ENCODE measurements at regions not wholly inside any gene's neighbourhood (a gene's known extent, or its start where the extent isn't known, plus 50 kb on each side); places are given as distances from the start of the nearest gene placed in this dataset.

GRCh38 chr1:73104749-73105148, 822.4 kb upstream of the NEGR1 start:
- Mint-ChIP-seq H3K27me3 (ENCODE audit: low read depth in 2 of 2) (no peaks in the 10 kb centered on the region), H3K36me3 (no peaks in the 10 kb centered on the region), H3K4me1 (no peaks in the 10 kb centered on the region), H3K9me3 (peaks cover 5 to 18% of the 10 kb centered on the region in 2 donors), H3K4me3 (no peak overlapping the region), H3K27ac (no peak overlapping the region)
- H3K27ac ChIP-seq (ENCODE audit: low read length) = no peak overlapping the region
- H3K36me3 ChIP-seq (ENCODE audit: control insufficient read depth, insufficient read depth, low read length) = no peaks in the 10 kb centered on the region
- 91% methylated on average over 8 of the region's 8 CpGs for WGBS (ENCODE audit: insufficient coverage)
- DNase-seq (no peak), ATAC-seq (no peak)
- H3K4me1 ChIP-seq (ENCODE audit: control insufficient read depth, insufficient read depth, low read length) = no peaks in the 10 kb centered on the region
- no peak for TF ChIP-seq CTCF (IDR thresholded peaks at IDR 0.05)
- H3K9me3 ChIP-seq (ENCODE audit: control insufficient read depth, insufficient read depth, low read length) = peaks cover 14% of the 10 kb centered on the region
- intact Hi-C loops (cut with micrococcal nuclease) = no loop called here
- H3K4me3 ChIP-seq (ENCODE audit: low read length) = no peak overlapping the region
- no peaks in the 10 kb centered on the region for H3K27me3 ChIP-seq (ENCODE audit: control insufficient read depth, insufficient read depth, low read length)

GRCh38 chr1:73100216-73100615, 817.9 kb upstream of the NEGR1 start:
- DNase-seq (no peak), ATAC-seq (no peak)
- Mint-ChIP-seq H3K27ac (no peak overlapping the region), H3K27me3 (ENCODE audit: low read depth in 2 of 2) (no peaks in the 10 kb centered on the region), H3K4me3 (no peak overlapping the region), H3K36me3 (no peaks in the 10 kb centered on the region), H3K9me3 (peaks cover 6 to 24% of the 10 kb centered on the region in 2 donors), H3K4me1 (no peaks in the 10 kb centered on the region)
- H3K4me3 ChIP-seq (ENCODE audit: low read length) = no peak overlapping the region
- H3K4me1 ChIP-seq (ENCODE audit: control insufficient read depth, insufficient read depth, low read length) = no peaks in the 10 kb centered on the region
- H3K9me3 ChIP-seq (ENCODE audit: control insufficient read depth, insufficient read depth, low read length) = peaks cover 9% of the 10 kb centered on the region
- no peaks in the 10 kb centered on the region for H3K27me3 ChIP-seq (ENCODE audit: control insufficient read depth, insufficient read depth, low read length)
- no peaks in the 10 kb centered on the region for H3K36me3 ChIP-seq (ENCODE audit: control insufficient read depth, insufficient read depth, low read length)
- H3K27ac ChIP-seq (ENCODE audit: low read length) = no peak overlapping the region
- 85% methylated on average over 4 of the region's 4 CpGs for WGBS (ENCODE audit: insufficient coverage)
- TF ChIP-seq CTCF (IDR thresholded peaks at IDR 0.05) = no peak
- intact Hi-C loops (cut with micrococcal nuclease) = no loop called here

- H3K4me3 ChIP-seq (ENCODE audit: low read length) = no peak overlapping the region
- H3K27me3 ChIP-seq (ENCODE audit: control insufficient read depth, insufficient read depth, low read length) = no peaks in the 10 kb centered on the region
- no peak for TF ChIP-seq CTCF (IDR thresholded peaks at IDR 0.05)
- Mint-ChIP-seq H3K36me3 (no peaks in the 10 kb centered on the region), H3K9me3 (peaks cover 14 to 18% of the 10 kb centered on the region in 2 donors), H3K27ac (no peak overlapping the region), H3K4me1 (no peaks in the 10 kb centered on the region), H3K27me3 (ENCODE audit: low read depth in 2 of 2) (no peaks in the 10 kb centered on the region), H3K4me3 (no peak overlapping the region)
- intact Hi-C loops (cut with micrococcal nuclease) = no loop called here
- no peaks in the 10 kb centered on the region for H3K36me3 ChIP-seq (ENCODE audit: control insufficient read depth, insufficient read depth, low read length)
- H3K4me1 ChIP-seq (ENCODE audit: control insufficient read depth, insufficient read depth, low read length) = no peaks in the 10 kb centered on the region
- ATAC-seq = no peak
- no peak overlapping the region for H3K27ac ChIP-seq (ENCODE audit: low read length)
- H3K9me3 ChIP-seq (ENCODE audit: control insufficient read depth, insufficient read depth, low read length) = peaks cover 11% of the 10 kb centered on the region
- DNase-seq = no peak
These were observed 815.6 kb upstream of the NEGR1 start for GRCh38 chr1:73097917-73098316.

- H3K27me3 ChIP-seq (ENCODE audit: control insufficient read depth, insufficient read depth, low read length) = no peaks in the 10 kb centered on the region
- no peaks in the 10 kb centered on the region for H3K4me1 ChIP-seq (ENCODE audit: control insufficient read depth, insufficient read depth, low read length)
- intact Hi-C loops (cut with micrococcal nuclease) = no loop called here
- H3K4me3 ChIP-seq (ENCODE audit: low read length) = no peak overlapping the region
- H3K27ac Mint-ChIP-seq = no peak overlapping the region
- no peak for DNase-seq
- 80% methylated on average over 1 of the region's 1 CpG for WGBS (ENCODE audit: insufficient coverage)
- no peaks in the 10 kb centered on the region for H3K27me3 Mint-ChIP-seq (ENCODE audit: low read depth in 2 of 2)
- H3K9me3 Mint-ChIP-seq = peaks cover 15 to 19% of the 10 kb centered on the region in 2 donors
- H3K36me3 Mint-ChIP-seq = no peaks in the 10 kb centered on the region
- no peak overlapping the region for H3K27ac ChIP-seq (ENCODE audit: low read length)
- no peak for TF ChIP-seq CTCF (IDR thresholded peaks at IDR 0.05)
- ATAC-seq = no peak
- no peak overlapping the region for H3K4me3 Mint-ChIP-seq
- H3K36me3 ChIP-seq (ENCODE audit: control insufficient read depth, insufficient read depth, low read length) = no peaks in the 10 kb centered on the region
- H3K9me3 ChIP-seq (ENCODE audit: control insufficient read depth, insufficient read depth, low read length) = peaks cover 11% of the 10 kb centered on the region
- no peaks in the 10 kb centered on the region for H3K4me1 Mint-ChIP-seq
These were observed 814.5 kb upstream of the NEGR1 start for GRCh38 chr1:73096841-73097240.

Measured in natural killer cell (primary cell).